Activated CD4-positive, alpha-beta T cell treated with anti-CD3 and anti-CD28 coated beads for 4 hours (primary cell): ENCODE measurements at regions not wholly inside any gene's neighbourhood (a gene's known extent, or its start where the extent isn't known, plus 50 kb on each side); places are given as distances from the start of the nearest gene placed in this dataset.
"Not testable (repeated sequence)": the region's sequence is repeated elsewhere in the genome, so short reads cannot be mapped to it uniquely, and the experiment has no call there.

Source experiments
- DNase-seq, 2 donors: peaks; one replicate each; pipeline ENCODE4 v3.0.0-alpha.2; 2020

GRCh38 chr2:226308986-226309385 is 490.6 kb downstream of the IRS1 start:
- DNase-seq = no peak

DNA sequence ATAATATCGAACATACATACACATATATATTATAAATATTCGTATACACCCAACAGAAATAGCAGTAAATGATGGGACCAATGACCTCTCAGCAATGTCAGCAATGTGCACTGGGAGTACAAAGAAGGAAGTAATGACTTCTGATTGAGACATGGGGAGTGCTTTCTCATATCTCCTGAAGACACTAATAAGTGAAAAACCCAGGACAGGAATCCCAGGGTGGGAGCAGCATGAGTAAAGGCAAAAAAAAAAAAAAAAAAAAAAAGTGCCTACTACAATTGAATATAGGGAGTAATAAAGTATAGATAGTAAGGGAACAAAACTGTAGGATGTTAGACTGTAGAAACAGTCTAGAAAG is 491.3 kb downstream of the IRS1 start:
- DNase-seq = no peak

DNA sequence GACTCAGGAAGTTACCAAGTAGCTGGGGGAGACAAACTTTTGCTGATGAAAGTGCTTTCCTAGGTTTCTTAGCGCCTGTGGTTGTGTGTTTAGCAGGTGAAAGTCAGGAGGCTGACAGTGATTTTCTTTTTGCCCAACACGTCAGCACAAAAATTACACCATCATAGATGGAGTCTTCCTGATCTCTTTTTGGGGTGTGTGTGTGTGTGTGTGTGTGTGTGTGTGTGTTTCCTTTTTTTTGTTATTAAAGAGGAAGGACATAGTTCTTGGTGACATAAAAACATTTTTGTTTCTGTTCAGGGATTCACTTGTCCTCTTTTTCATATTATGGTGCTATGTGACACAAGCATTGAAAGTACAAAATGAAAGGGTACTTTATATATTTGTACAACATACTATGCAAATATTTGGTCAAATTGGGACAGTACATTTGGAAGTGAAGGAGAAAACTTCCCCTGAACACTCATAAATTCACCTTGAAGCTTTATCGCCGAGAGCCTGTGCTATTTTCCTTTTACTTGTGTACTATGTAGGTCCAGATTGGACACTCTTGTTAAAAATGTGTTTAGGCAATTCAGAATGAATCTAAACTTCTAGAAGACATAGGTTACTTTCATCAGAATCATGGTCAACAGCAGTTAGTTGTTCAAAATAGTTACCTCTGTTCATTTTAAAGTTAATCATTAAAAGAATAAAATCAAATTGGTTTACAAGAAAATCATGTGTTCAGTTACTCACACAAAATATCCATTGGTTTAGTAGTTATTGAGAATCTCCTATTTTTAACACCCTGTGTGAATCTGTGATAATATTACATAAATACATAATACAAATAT is 491.9 kb downstream of the IRS1 start:
- no peak for DNase-seq

DNA sequence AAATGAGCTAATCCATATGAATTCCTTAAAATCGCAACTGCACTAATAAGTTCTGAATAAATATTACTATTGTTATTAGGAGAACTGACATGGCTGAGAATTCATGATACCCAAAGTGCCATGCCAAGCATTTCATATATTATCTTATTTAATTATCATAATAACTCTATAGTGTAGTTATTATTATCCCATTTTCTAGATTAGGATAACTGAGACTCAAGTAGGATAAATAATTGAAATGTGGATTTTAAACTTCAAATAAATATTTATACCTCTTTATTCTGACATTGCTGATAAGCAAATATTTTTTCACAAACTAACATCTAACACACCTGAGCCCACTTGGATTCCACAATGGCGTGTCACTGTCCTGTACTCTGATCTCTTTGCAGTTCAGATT is 492.7 kb downstream of the IRS1 start:
- DNase-seq = no peak

GRCh38 chr2:226304308-226304707 is 495.3 kb downstream of the IRS1 start:
- DNase-seq = no peak

DNA sequence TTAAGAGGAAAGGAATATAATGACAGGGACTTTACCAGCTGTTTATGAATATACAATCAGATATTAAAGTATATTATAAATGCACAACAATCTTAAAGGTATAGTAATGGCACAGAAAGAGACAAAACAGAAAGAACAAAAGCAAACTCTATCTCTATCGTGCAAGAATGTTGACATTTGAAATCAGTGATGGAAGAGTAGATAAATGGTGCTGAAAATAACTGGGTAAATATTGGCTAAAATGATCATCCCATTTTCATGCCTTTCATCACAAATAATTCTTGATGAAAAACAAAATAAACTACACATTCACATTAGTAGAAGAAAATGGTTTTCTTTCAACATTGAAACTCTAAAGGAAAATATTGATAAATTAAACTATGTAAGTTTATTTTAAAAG is 495.9 kb downstream of the IRS1 start:
- no peak for DNase-seq

GRCh38 chr2:226300196-226300886 is 499.3 kb downstream of the IRS1 start:
- no peak for DNase-seq

DNA sequence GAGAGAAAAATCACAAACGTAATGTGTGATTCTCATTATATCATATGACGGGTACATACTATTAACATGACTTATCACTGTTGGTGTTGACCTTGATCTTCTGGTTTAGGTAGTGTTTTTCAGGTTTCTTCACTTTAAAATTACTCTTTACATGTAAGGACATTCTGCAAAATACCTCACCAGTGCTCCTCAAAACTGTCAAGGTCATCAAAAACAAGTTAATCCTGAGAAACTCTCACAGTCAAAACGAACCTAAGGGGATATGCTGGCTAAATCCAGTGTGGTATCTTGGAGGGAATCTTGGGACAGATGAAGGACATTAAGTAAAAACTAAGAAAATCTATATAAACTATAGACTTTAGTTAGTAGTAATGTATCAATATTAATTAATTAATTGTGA is 499.8 kb downstream of the IRS1 start:
- no peak for DNase-seq

DNA sequence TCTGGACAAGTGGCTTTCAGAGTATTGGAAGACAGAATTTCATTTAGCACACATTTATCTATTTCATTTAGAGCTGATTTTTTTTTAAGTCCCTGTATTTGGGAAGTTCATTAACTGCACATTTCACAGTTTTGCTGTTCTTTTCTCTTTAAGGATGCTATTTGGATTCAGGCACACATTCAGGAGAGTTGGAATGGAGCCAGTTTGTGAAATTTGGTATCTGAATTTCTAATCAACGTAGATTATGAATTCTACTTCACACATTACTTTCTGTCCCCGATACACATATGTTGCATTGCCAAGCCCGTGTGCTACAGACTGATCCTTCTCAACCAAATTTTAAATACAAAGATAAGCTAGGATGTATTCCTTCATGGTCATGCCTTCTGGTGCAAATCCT is 503.9 kb downstream of the IRS1 start:
- no peak for DNase-seq

- no peak for DNase-seq
Measured at GRCh38 chr2:226295123-226295522, 504.5 kb downstream of the IRS1 start.

- DNase-seq = not testable (repeated sequence)
Measured at GRCh38 chr2:226291281-226291680, 508.3 kb downstream of the IRS1 start.

GRCh38 chr2:226286916-226287315 is 512.7 kb downstream of the IRS1 start:
- DNase-seq = no peak

GRCh38 chr2:226283796-226284195 is 515.8 kb downstream of the IRS1 start:
- no peak for DNase-seq

DNA sequence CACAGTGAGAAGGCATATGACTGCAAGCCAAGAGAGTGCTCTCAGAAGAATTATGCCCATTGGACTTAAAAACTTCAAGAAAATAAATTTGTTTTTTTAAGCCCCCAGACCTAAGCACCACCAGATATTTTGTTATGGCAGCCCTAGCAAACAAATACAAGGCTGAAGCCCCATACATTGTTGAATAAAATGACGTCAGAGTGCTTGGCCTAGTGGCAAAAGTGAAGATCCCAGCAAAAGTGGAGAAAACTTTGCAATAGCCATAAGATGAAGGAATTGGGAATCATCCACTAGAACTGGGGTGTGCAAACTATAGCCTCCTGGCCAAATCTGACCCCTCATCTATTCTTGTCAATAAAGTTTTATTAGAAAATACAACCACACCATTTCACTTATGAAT is 517.5 kb downstream of the IRS1 start:
- no peak for DNase-seq

- not testable (repeated sequence) for DNase-seq
Measured at GRCh38 chr2:226280136-226280535, 519.5 kb downstream of the IRS1 start.

GRCh38 chr2:226275215-226275614 is 524.4 kb downstream of the IRS1 start:
- DNase-seq = no peak

DNA sequence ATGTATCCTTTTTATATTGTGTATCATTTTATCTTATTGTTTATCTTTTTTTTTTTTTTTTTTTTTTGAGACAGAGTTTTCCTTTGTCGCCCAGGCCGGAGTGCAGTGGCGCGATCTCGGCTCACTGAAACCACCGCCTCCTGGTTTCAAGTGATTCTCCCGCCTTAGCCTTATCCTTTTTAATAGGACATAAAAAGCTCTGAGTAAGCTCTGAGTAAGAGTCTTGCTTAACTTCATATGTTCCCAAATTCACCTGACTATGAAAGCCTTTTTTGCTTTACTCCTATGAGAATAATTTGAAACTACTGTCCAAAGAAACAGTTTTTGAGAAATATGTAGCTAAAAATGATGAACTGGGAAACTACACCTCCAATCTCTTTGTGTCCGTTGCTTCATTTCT is 525.5 kb downstream of the IRS1 start:
- no peak for DNase-seq

- no peak for DNase-seq
Measured at GRCh38 chr2:226273440-226273839, 526.2 kb downstream of the IRS1 start.

GRCh38 chr2:226272435-226272834 is 527.2 kb downstream of the IRS1 start:
- DNase-seq = no peak

DNA sequence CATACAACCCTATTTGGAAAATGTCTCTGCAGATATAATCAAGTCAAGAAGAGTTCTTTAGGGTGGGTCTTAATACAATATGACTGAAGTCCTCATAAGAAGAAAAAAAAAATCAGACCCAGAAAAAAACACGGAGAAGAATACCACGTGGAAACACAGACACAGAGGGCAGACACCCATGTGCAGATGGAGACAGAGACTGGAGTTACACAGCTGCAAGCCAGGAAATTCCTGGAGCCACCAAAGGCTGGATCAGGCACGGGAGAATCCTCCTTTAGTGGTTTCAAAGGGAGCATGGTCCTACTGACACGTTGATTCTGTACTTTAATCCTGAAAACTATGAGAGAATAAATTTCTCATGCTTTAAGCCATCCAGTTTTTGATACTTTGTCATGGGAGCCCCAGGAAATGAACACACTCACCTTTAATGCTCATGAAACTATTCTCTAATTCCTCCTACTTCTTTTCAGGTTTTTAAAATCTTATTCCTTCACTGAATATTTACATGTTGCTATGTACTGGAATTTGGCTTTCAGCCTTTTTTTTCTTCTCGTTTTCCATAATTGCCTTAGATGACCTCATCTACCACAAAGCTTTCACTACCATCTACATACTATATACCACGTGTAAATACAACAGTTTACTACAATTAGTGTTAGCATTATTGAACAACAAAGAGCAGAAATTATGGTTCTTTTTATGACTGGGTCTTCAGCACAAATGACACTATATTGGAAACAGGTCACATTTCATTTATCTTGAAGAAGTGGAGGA is 529.1 kb downstream of the IRS1 start:
- no peak for DNase-seq

DNA sequence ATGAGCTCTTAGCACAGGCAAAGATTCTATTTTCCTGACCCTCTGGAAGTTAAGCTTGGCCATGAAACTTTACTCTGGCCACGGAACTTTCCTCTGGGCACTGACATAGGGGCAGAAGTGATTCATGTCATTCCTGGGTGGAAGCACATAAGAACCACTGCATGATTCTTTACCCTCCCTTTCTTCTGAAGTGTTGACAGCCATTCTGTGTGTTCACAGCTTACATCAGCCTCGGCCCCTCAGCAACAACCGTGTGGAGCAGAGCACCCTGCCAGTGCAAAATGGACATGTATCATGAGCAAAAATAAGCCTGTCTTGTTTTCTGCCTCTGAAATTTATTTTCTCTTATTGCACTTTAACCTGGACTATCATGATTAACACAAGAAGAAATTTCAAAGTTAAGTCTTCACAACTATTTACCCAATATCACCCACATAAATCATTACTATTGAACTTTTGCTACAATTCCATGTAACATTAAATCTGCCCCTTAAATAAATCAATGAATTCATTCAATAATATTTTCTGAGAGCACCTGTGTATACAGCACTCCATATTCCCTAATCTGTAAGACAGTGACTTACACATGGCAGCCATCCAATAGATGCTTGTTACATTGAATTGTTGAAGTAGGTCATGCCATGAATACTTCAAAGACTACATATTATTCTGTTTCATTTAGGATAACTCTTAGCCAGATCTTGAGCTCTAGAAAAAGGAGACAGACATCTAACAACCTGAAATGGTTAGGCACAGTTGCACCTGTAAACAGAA is 531.9 kb downstream of the IRS1 start:
- no peak for DNase-seq

DNA sequence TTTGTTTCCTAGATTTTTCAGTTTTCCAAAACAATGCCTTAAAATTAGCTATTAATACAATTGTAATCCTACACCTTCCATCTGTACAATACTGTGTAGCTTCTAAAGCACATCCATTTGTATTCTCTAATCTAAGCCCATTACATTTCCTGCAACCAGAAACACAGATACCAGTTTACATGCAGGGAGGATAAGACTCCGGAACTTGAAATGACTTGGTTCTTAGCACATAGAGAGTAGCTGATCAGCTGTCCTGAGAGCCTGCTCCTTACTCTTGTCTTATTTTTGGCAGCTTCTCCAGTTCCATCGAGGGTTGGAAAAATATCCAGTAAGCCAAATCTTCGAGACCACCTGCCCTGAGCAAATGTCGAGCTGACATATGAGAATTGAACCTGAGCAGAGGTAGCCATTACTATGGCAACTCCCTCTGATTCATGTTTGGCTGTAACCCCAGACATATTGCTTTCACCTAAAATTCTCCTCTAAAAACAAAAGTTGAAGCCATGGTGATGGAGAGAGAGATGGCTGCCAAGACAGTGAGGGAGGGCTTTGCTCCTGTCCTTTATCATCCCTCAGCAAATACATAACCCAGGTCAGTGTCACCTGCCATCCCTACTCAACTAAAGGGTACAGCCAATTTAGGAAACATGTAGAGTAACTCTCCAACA is 542.8 kb downstream of the IRS1 start:
- no peak for DNase-seq
